Astrocyte (in vitro differentiated cells and primary cell): ENCODE measurements at regions not wholly inside any gene's neighbourhood (a gene's known extent, or its start where the extent isn't known, plus 50 kb on each side); places are given as distances from the start of the nearest gene placed in this dataset.

ENCODE experiments used
- EZH2 ChIP-seq: IDR thresholded peaks from 2 replicates; pipeline ENCODE4 v1.6.1; 2012; ENCODE audit warnings: mild to moderate bottlenecking, low read length, inconsistent platforms; ENCODE audit not compliant: insufficient read depth
- TF ChIP-seq, protein P1 (sequence below): IDR thresholded peaks from 2 replicates; pipeline ENCODE4 v1.5.1; 2011; ENCODE audit warnings: low read depth, mild to moderate bottlenecking, inconsistent platforms, low read length, moderate library complexity; ENCODE audit not compliant: insufficient read depth

DNA sequence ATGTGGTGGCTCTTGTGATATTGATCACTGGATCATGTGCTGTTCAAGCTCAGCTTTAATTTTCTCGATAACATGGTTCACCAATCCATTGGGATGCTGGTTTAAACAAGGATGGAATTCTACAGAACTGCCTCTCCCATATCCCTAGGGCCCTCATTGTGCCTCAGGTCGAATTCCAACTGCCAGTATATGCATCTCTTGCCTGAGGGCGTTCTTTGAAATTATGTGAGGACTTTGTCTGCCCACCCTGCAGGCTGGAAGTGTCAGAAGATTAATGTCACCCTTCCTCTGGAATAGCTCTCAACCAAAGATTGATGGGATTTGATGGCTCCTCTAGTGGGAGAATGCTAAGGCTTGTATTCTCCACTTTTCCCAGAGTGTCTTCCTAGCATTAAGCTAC lies 175.6 kb upstream of the GALNT15 start:
- TF ChIP-seq, protein P1, sequence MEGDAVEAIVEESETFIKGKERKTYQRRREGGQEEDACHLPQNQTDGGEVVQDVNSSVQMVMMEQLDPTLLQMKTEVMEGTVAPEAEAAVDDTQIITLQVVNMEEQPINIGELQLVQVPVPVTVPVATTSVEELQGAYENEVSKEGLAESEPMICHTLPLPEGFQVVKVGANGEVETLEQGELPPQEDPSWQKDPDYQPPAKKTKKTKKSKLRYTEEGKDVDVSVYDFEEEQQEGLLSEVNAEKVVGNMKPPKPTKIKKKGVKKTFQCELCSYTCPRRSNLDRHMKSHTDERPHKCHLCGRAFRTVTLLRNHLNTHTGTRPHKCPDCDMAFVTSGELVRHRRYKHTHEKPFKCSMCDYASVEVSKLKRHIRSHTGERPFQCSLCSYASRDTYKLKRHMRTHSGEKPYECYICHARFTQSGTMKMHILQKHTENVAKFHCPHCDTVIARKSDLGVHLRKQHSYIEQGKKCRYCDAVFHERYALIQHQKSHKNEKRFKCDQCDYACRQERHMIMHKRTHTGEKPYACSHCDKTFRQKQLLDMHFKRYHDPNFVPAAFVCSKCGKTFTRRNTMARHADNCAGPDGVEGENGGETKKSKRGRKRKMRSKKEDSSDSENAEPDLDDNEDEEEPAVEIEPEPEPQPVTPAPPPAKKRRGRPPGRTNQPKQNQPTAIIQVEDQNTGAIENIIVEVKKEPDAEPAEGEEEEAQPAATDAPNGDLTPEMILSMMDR = no peak
- TF ChIP-seq EZH2 = no peak
